ENCODE measurements at regions not wholly inside any gene's neighbourhood (a gene's known extent, or its start where the extent isn't known, plus 50 kb on each side); places are given as distances from the start of the nearest gene placed in this dataset.
A peak's percentile ranks its signal among the peaks of the same experiment; 100 is the strongest.

DNA sequence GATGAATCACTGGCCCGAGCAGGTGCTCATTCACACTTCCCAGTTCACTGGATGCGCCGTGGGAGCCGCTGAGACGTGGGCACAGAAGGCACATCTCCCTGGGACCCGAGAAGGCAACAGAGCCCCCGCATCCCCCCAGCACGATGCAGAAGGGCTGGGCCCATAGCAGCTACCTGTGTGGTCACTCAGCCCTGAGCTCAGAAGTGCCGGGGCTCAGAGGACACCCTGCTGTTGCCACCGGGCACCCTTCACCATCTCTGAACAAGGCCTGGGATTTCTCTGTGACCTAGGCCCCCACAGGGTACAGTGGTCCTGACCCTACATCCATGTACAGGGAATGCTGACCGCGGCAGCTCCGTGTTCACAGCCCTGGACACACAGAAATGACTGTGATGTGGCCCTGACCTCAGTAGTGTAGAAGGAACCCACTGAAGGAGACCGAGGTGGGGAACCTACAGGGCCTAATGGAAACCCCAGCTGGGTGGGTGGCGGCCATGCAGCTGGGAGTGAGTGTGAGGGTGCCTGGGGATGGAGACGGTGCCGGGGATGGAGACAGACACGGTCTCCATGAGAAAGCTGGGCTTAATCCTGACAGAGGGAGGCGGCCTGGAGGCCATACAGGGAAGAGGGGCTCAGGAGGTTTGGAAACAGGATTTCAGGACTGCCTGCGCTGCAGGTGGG, 111.9 kb upstream of the OTOS start:
- Histone ChIP-seq H3K4me1 (replicated peaks in 1 of 2) (peaks cover 22 to 35% of the 10 kb centered on the region in 2 donors), H3K4me3 (no peak overlapping the region), H3K27ac (peak overlapping the region; percentile 89 to 99 (median 91)), H3K9me3 (replicated peaks in 1 of 3) (no peaks in the 10 kb centered on the region), H3K27me3 (no peaks in the 10 kb centered on the region), H3K36me3 (replicated peaks in 1 of 2) (no peaks in the 10 kb centered on the region)
- peak in 4 of 7 donors; percentile 37 to 58 (median 42) for DNase-seq
- TF ChIP-seq POLR2A (IDR thresholded peaks at IDR 0.05): no peak
- TF ChIP-seq, protein P1, sequence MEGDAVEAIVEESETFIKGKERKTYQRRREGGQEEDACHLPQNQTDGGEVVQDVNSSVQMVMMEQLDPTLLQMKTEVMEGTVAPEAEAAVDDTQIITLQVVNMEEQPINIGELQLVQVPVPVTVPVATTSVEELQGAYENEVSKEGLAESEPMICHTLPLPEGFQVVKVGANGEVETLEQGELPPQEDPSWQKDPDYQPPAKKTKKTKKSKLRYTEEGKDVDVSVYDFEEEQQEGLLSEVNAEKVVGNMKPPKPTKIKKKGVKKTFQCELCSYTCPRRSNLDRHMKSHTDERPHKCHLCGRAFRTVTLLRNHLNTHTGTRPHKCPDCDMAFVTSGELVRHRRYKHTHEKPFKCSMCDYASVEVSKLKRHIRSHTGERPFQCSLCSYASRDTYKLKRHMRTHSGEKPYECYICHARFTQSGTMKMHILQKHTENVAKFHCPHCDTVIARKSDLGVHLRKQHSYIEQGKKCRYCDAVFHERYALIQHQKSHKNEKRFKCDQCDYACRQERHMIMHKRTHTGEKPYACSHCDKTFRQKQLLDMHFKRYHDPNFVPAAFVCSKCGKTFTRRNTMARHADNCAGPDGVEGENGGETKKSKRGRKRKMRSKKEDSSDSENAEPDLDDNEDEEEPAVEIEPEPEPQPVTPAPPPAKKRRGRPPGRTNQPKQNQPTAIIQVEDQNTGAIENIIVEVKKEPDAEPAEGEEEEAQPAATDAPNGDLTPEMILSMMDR (IDR thresholded peaks at IDR 0.05): no peak
- intact Hi-C loops (cut with DNase I): loop anchor here in 1 of 2 donors (10.0 kb wide), 1 partner anchor 122 kb away; no protein-coding TSS in a partner anchor
- WGBS, 4 donors: 82 to 90% (median 85%) methylated on average over 17 to 20 of the region's 20 CpGs

DNA sequence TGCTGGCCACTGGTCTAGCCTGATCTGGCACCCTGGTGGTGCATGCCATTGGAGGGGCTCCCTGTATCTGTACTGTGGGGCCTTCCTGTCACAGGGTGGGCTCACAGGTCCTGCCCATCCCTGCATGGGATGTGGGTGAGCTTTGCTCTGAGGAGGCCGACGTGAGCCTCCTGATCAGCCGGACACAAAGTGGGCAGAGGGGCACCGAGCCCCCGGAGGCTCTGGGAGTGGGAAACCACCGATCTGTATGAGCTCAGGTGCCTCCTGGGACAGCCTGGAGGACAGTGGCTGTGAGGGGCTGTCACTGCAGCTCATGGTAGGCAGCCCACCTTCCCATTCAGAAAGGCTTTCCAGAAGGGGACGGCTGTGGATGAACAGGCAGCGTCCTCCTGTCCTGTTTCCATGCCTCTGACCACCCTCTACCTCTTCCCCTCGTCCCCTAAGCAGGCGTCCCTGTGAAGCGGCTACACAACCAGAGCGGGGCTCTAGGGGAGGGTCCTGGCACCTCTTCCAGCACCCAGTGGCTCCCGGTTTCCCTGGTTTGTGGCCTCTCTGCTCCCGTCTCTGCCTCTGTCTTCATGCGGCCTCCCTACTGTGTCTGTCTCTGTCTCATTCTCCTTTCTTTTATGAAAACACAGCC, 112.5 kb upstream of the OTOS start:
- no peak for TF ChIP-seq POLR2A (IDR thresholded peaks at IDR 0.05)
- TF ChIP-seq, protein P1 (IDR thresholded peaks at IDR 0.05): no peak
- no peaks in the 10 kb centered on the region for H3K9me3 ChIP-seq (replicated peaks in 1 of 3)
- no peaks in the 10 kb centered on the region for H3K27me3 ChIP-seq
- H3K4me3 ChIP-seq: no peak overlapping the region
- WGBS, 4 donors: 92 to 99% (median 94%) methylated on average over 9 to 15 of the region's 15 CpGs
- H3K4me1 ChIP-seq (replicated peaks in 1 of 2): peaks cover 22 to 35% of the 10 kb centered on the region in 2 donors
- H3K36me3 ChIP-seq (replicated peaks in 1 of 2): no peaks in the 10 kb centered on the region
- peak overlapping the region in 2 of 5 donors; percentile 96 to 99 for H3K27ac ChIP-seq
- DNase-seq: no peak
- intact Hi-C loops (cut with DNase I): loop anchor here in 1 of 2 donors (10.0 kb wide), 1 partner anchor 122 kb away; no protein-coding TSS in a partner anchor

DNA sequence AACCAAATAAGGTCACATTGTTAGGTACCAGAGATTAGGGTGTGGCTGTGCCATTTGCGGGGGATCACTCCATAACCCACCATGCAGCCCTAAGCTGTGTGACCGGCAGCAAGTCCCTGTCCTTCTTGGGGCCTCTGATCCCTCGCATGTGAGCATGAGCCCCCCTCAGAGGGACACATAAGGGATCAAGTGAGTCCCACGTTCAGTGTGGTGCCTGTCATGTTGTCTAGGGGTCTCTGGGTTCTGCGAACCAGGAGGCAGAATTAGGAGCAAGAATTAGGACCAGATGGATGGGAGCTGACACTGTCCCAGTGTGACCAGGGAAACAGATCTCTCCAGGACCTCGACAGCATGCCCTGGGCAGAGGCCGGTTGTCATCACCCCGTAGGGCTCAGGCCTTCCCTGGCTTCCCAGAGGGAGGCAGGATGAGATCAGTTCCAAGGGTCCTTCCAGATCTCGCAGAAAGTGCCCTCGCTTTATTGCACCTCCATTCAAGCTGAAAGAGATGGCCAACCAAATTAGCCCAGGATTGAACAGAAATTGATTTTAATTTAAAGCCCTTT, 113.2 kb upstream of the OTOS start:
- intact Hi-C loops (cut with DNase I): loop anchor here in 1 of 2 donors (10.0 kb wide), 1 partner anchor 121 kb away; no protein-coding TSS in a partner anchor
- 69 to 84% (median 78%) methylated on average over 7 to 10 of the region's 10 CpGs for WGBS, 4 donors

More for the DNA sequence above, 113.2 kb upstream of the OTOS start:
- Histone ChIP-seq H3K36me3 (replicated peaks in 1 of 2) (no peaks in the 10 kb centered on the region), H3K4me1 (replicated peaks in 1 of 2) (peaks cover 26 to 39% of the 10 kb centered on the region in 2 donors), H3K27me3 (no peaks in the 10 kb centered on the region), H3K27ac (peak overlapping the region in 1 of 5 donors; percentile 99), H3K9me3 (replicated peaks in 1 of 3) (no peaks in the 10 kb centered on the region), H3K4me3 (no peak overlapping the region)
- TF ChIP-seq POLR2A (IDR thresholded peaks at IDR 0.05): no peak
- TF ChIP-seq, protein P1 (IDR thresholded peaks at IDR 0.05): no peak
- peak in 1 of 7 donors; percentile 11 for DNase-seq
